GM21786 (cell line): ENCODE measurements at regions not wholly inside any gene's neighbourhood (a gene's known extent, or its start where the extent isn't known, plus 50 kb on each side); places are given as distances from the start of the nearest gene placed in this dataset.

Experiments
- ATAC-seq: cut with Tn5 transposase; IDR thresholded peaks from one replicate; pipeline ENCODE4 v1.9.1; 2021; ENCODE audit not compliant: unreplicated experiment

- ATAC-seq: no peak
Measured at GRCh38 chr6:43875849-43876572, 106.0 kb downstream of the VEGFA start.

- ATAC-seq: no peak
Measured at GRCh38 chr6:43874814-43875590, 105.0 kb downstream of the VEGFA start.

GRCh38 chr6:43873806-43874714 lies 104.0 kb downstream of the VEGFA start:
- no peak for ATAC-seq

- ATAC-seq: no peak
Measured at GRCh38 chr6:43871933-43872332, 101.9 kb downstream of the VEGFA start.

- no peak for ATAC-seq
Measured at GRCh38 chr6:43871284-43871683, 101.3 kb downstream of the VEGFA start.

- ATAC-seq: no peak
Measured at GRCh38 chr6:43870660-43871061, 100.7 kb downstream of the VEGFA start.

GRCh38 chr6:43869792-43870659 lies 100.0 kb downstream of the VEGFA start:
- no peak for ATAC-seq

GRCh38 chr6:43869079-43869710 lies 99.2 kb downstream of the VEGFA start:
- no peak for ATAC-seq

- ATAC-seq: no peak
Measured at GRCh38 chr6:43868467-43868866, 98.5 kb downstream of the VEGFA start.

GRCh38 chr6:43867996-43868395 lies 98.0 kb downstream of the VEGFA start:
- no peak for ATAC-seq

- ATAC-seq: no peak
Measured at GRCh38 chr6:43867246-43867645, 97.2 kb downstream of the VEGFA start.

- ATAC-seq: no peak
Measured at GRCh38 chr6:43865932-43866645, 96.1 kb downstream of the VEGFA start.

GRCh38 chr6:43865086-43865485 lies 95.1 kb downstream of the VEGFA start:
- no peak for ATAC-seq

- ATAC-seq: no peak
Measured at GRCh38 chr6:43862925-43863324, 92.9 kb downstream of the VEGFA start.

- ATAC-seq: no peak
Measured at GRCh38 chr6:43861212-43861894, 91.3 kb downstream of the VEGFA start.

- ATAC-seq: no peak
Measured at GRCh38 chr6:43860285-43860684, 90.3 kb downstream of the VEGFA start.

- no peak for ATAC-seq
Measured at GRCh38 chr6:43859213-43859612, 89.2 kb downstream of the VEGFA start.
